Heart right ventricle (tissue), 16 donors: ENCODE measurements at regions not wholly inside any gene's neighbourhood (a gene's known extent, or its start where the extent isn't known, plus 50 kb on each side); places are given as distances from the start of the nearest gene placed in this dataset.

Experiments used
- ATAC-seq, 8 donors: fragments of 200-7000 bp; cut with Tn5 transposase; one replicate each; pipeline ENCODE4 v1.9.1; 2020; ENCODE audit warnings: mild to moderate bottlenecking in 8 of 8, moderate library complexity in 8 of 8, moderate number of reproducible peaks in 1 of 8
- DNase-seq, 2 donors: peaks; one replicate each; pipeline ENCODE4 v3.0.0-alpha.2; 2020
- H3K27ac ChIP-seq, 10 donors: fragments of 200-600 bp; sonication (generic) in 2 of 10; one replicate each; pipeline versions ENCODE4 v1.5.0 to v1.8.0; 2020 to 2022; ENCODE audit warnings: mild to moderate bottlenecking in 3 of 10
- H3K27me3 ChIP-seq, 7 donors: fragments of 200-600 bp; one replicate each; pipeline ENCODE4 v1.8.0; 2021 to 2022; ENCODE audit warnings: mild to moderate bottlenecking in 2 of 7
- H3K36me3 ChIP-seq, 9 donors: fragments of 200-600 bp; sonication (generic) in 1 of 9; one replicate each; pipeline versions ENCODE4 v1.5.0 to v1.8.0; 2020 to 2022; ENCODE audit warnings: mild to moderate bottlenecking in 2 of 9
- H3K4me1 ChIP-seq, 9 donors: fragments of 200-600 bp; sonication (generic) in 1 of 9; one replicate each; pipeline versions ENCODE4 v1.5.0 to v1.8.0; 2020 to 2022; ENCODE audit warnings: mild to moderate bottlenecking in 4 of 9
- H3K4me3 ChIP-seq, 10 donors: fragments of 200-600 bp; sonication (generic) in 2 of 10; one replicate each; pipeline versions ENCODE4 v1.5.0 to v1.8.0; 2020 to 2022; ENCODE audit warnings: mild to moderate bottlenecking in 7 of 10, moderate library complexity in 2 of 10
- H3K9me3 ChIP-seq, 11 donors: fragments of 200-600 bp in 10 of 11; sonication (generic) in 2 of 11; one replicate each; pipeline versions ENCODE4 v1.5.0 to v1.8.0; 2013 to 2022; ENCODE audit warnings: mild to moderate bottlenecking in 2 of 11, control low read depth in 1 of 11, moderate library complexity in 1 of 11
- WGBS, 2 donors: extraction: QIAGEN DNeasy Blood & Tissue Kit; methylation state at CpG; one replicate each; pipeline ENCODE4 v1.1.7; 2013; ENCODE audit warnings: inconsistent platforms in 1 of 2; 5-methylcytosine and 5-hydroxymethylcytosine counted together
- intact Hi-C, 10 donors: fragments of 100-400 bp; cut with DNase I; formaldehyde crosslinking; loops; one replicate each; pipeline versions ENCODE4 v1.11.1 to v1.14.2; 2022
- TF ChIP-seq, protein P1 (sequence below), 9 donors: fragments of 200-600 bp; sonication (generic) in 2 of 9; IDR thresholded peaks; one replicate each; pipeline versions ENCODE4 v1.5.0 to v1.8.0; 2021 to 2022; ENCODE audit warnings: antibody characterized with exemption in 9 of 9, mild to moderate bottlenecking in 5 of 9, moderate library complexity in 1 of 9
- donor health status: Arrhythmogenic right ventricular cardiomyopathy.
- donor health status: ischemic (EF 13 %, LVEDD 7.1; RV severe dilation, severe dysfunction).
- donor health status: healthy with polysubstance abuse.
- donor health status: DM: no; HTN: yes; CAD: no.
- donor health status: DM: no; HTN: no; CAD: no.
- donor health status: ischemic (EF 25% LVEDD 6.9; RV normal size, moderate dysfunction).
- donor health status: ischemic (EF 25% LVEDD 5.7; RV mildly dilated, moderate dysfunction).
- donor health status: healthy.
- donor health status: DM: yes; HTN: yes; CAD: no.
- donor health status: Ischemic cardiomyopathy.
- donor health status: ischemic (EF 35%, LVEDD 5.7; RV mildly dilated, moderate dysfunction).
- donor health status: nonischemic (EF 11% LVEDD 7.7; RV severe dilation, severe dysfunction).
- donor health status: DM: yes; HTN: yes; CAD: no.
- donor health status: PGD.
- donor health status: ischemic (EF 29% LVEDD 5.4; RV normal size, mild dysfunction).
- donor health status: nonischemic (EF 23%, LVEDD 6.1; RV moderate dilation, normal function).

DNA sequence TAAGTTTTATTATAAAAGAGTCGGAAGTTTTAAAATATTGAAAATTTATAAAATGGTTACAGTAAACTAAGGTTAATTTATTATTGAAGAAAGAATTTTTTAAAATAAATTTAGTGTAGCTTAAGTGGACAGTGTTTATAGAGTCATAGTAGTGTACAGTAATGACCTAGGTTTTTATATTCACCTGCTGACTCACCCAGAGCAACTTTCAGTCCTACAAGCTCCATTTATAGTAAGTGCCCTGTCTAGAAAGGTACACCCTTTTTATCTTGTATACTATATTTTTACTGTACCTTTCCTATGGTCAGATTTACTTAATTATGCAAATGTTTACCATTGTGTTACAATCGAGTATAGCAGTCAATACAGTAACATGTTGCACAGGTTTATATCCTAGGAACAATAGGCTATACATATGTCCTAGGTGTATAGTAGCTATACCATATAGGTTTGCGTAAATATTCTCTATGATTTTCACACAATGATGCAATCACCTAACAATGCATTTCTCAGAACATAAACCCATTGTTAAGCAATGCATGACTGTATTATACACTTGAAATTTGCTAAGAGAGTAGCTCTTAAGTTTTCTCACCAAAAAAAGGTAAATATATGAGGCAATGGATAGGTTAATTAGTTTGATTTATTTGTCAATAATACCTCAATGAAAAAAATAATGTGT, 106.9 kb upstream of the CD96 start:
- ATAC-seq, result no peak
- Histone ChIP-seq H3K4me1 (no peaks in the 10 kb centered on the region), H3K9me3 (peaks cover 0 to 27% (median 7%) of the 10 kb centered on the region in 11 donors), H3K4me3 (no peak overlapping the region), H3K36me3 (no peaks in the 10 kb centered on the region), H3K27me3 (no peaks in the 10 kb centered on the region), H3K27ac (no peak overlapping the region)
- TF ChIP-seq, protein P1, sequence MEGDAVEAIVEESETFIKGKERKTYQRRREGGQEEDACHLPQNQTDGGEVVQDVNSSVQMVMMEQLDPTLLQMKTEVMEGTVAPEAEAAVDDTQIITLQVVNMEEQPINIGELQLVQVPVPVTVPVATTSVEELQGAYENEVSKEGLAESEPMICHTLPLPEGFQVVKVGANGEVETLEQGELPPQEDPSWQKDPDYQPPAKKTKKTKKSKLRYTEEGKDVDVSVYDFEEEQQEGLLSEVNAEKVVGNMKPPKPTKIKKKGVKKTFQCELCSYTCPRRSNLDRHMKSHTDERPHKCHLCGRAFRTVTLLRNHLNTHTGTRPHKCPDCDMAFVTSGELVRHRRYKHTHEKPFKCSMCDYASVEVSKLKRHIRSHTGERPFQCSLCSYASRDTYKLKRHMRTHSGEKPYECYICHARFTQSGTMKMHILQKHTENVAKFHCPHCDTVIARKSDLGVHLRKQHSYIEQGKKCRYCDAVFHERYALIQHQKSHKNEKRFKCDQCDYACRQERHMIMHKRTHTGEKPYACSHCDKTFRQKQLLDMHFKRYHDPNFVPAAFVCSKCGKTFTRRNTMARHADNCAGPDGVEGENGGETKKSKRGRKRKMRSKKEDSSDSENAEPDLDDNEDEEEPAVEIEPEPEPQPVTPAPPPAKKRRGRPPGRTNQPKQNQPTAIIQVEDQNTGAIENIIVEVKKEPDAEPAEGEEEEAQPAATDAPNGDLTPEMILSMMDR (IDR thresholded peaks at IDR 0.05), result no peak
- WGBS, 2 donors, result 82 to 83% methylated on average over 3 of the region's 3 CpGs
- no peak for DNase-seq
- intact Hi-C loops, result no loop called here

DNA sequence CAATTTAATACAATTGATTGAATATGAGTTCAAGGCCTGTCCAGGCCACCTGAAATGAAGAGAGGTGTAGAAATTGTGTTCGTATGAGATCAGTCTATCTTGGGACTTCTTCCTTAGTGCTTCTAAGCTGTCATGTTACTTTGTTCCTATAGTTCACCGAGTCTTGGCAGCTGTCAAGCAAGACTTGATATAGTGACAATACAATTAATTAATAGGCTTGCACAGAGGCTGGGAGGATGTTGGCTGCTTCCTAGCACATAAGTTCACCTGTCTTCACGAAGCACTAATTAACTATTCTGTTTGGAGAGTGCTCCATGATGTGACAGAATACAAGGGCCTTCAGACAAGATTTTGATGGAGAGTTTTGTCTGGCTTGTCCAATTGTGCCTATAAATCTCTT, 103.7 kb upstream of the CD96 start:
- no peaks in the 10 kb centered on the region for H3K27me3 ChIP-seq
- TF ChIP-seq, protein P1 (IDR thresholded peaks at IDR 0.05), result no peak
- intact Hi-C loops, result no loop called here
- no peak overlapping the region for H3K4me3 ChIP-seq
- 76 to 80% methylated on average over 3 of the region's 3 CpGs for WGBS, 2 donors
- no peak for ATAC-seq
- H3K27ac ChIP-seq, result no peak overlapping the region
- no peaks in the 10 kb centered on the region for H3K4me1 ChIP-seq
- H3K9me3 ChIP-seq, result peaks cover 0 to 9% (median 2%) of the 10 kb centered on the region in 11 donors
- no peak for DNase-seq
- H3K36me3 ChIP-seq, result no peaks in the 10 kb centered on the region

DNA sequence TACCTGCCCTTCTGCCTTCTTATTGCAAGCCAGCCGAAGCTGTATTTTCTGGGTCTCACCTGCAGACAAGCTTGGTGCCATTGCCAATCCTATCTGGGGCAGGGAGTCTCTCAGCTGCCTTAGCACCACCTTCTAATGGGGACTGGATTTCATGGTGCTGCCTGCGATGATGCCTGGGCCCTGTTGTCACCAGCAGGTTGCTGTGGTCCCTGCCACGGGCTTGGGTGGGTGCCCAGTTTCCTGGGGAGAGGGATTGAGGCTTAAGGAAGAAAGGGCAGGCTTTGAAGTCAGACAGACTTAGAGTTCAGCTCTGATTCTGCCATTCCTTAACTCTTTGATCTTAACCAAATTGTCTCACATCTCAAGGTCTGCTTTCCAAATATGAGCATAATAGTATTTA, 87.4 kb upstream of the CD96 start:
- no peak for ATAC-seq
- 66 to 77% methylated on average over 3 of the region's 3 CpGs for whole genome bisulfite sequencing, 2 donors
- no peak overlapping the region for H3K4me3 ChIP-seq
- no peaks in the 10 kb centered on the region for H3K4me1 ChIP-seq
- DNase-seq, result no peak
- no peak overlapping the region for H3K27ac ChIP-seq
- H3K9me3 ChIP-seq, result peaks cover 0 to 13% (median 0%) of the 10 kb centered on the region in 11 donors
- intact Hi-C loops, result no loop called here
- no peaks in the 10 kb centered on the region for H3K36me3 ChIP-seq
- TF ChIP-seq, protein P1 (IDR thresholded peaks at IDR 0.05), result no peak
- no peaks in the 10 kb centered on the region for H3K27me3 ChIP-seq

DNA sequence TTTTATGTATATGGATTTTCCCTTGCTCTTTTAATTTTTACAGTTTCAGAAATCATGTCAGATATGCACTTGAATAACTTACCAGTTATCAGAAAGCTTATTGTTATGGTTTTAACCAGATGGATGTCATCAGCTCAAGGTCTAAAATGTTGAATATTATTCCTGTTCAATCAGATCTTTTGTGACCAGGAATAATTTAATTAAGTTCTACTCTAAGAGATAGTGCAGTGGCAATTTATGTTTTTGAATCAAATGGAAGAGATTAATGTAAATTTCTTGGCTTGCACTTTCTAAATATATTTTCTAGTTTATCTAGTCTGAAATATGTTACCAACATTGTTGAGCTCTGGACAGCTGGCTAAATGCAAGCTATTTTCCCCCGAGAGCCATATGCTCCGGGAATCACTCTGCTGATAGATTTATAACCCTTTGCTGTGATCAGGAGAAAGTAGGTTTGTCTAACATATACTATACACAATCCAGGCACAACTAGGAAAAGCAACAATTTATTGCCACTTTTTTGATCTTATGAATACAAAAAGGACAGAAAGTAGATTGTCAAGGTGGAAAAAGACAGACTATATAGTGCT, 76.8 kb upstream of the CD96 start:
- intact Hi-C loops, result no loop called here
- WGBS, 2 donors, result 47 to 62% methylated on average over 2 of the region's 2 CpGs
- DNase-seq (no peak), ATAC-seq (no peak)
- H3K4me3 ChIP-seq, result no peak overlapping the region
- no peaks in the 10 kb centered on the region for H3K4me1 ChIP-seq
- H3K27me3 ChIP-seq, result no peaks in the 10 kb centered on the region
- TF ChIP-seq, protein P1 (IDR thresholded peaks at IDR 0.05), result no peak
- peaks cover 0 to 7% (median 0%) of the 10 kb centered on the region in 11 donors for H3K9me3 ChIP-seq
- H3K36me3 ChIP-seq, result no peaks in the 10 kb centered on the region
- no peak overlapping the region for H3K27ac ChIP-seq
